GM19240 (cell line): ENCODE measurements at regions not wholly inside any gene's neighbourhood (a gene's known extent, or its start where the extent isn't known, plus 50 kb on each side); places are given as distances from the start of the nearest gene placed in this dataset.
"Not testable (repeated sequence)": the region's sequence is repeated elsewhere in the genome, so short reads cannot be mapped to it uniquely, and the experiment has no call there.

ENCODE experiments used
- DNase-seq: peaks from one replicate; pipeline ENCODE4 v3.0.0; 2011; ENCODE audit warnings: low spot score; ENCODE audit not compliant: insufficient read length

DNA sequence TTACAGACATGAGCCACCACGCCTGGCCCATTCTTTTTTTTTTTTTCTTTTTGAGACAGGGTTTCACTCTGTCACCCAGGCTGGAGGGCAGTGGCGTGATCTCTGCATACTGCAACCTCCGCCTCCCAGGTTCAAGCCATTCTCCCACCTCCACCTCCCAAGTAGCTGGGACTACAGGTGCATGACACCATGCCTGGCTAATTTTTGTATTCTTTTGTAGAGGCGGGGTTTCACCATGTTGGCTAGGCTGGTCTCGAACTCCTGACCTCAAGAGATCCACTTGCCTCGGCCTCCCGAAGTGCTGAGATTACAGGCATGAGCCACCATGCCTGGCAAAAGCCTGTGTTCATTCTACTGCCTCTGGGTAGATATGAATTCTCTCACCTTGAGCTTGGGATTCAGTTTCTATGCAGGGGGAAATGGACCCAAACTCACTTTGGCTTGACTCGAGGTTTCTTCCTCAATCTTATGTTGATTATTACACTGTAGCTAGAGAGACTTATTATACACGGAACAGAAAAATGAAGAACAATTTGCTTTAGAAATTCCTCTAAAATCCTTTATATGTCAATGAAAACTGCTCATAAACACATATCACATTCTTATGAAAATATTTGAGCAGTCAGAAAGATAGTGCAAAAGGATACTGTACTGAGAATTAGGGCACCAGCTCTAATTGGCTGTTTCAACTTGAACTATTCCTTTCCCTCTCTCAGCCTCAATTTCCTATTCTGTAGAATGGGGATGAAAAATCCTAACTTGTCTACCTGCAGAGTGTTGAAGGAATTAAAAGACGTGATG lies 252.3 kb downstream of the MYCN start:
- no peak for DNase-seq

DNA sequence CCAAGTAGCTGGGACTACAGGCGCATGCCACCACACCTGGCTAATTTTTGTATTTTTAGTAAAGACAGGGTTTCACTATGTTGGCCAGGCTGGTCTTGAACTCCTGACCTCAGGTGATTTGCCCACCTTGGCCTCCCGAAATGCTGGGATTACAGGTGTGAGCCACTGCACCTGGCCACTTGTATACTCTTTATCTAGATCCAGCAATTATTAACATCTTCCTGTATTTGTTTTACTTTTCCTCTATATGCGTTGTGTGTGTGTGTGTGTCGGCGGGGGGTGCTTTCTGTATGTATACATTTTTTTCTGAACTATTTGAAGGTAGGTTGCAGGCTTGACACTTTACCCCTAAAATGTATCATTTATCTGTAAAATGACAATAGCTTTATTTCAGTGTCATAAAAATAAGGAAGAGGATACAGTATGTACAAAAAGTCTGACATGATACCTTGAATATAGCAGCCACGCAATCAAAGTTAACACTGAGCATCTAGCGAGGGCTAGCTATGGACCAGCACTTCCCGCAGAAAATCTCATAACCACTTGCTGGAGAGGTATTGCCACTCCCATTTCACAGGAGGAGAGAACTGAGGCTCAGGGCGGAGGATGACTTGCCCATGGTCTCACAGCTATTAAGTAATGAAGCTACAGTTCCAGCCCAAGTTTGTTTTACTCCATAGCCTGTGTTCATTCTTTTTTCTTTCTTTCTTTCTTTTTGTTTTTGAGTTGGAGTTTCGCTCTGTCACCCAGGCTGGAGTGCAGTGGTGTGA lies 251.3 kb downstream of the MYCN start:
- DNase-seq, result no peak

DNA sequence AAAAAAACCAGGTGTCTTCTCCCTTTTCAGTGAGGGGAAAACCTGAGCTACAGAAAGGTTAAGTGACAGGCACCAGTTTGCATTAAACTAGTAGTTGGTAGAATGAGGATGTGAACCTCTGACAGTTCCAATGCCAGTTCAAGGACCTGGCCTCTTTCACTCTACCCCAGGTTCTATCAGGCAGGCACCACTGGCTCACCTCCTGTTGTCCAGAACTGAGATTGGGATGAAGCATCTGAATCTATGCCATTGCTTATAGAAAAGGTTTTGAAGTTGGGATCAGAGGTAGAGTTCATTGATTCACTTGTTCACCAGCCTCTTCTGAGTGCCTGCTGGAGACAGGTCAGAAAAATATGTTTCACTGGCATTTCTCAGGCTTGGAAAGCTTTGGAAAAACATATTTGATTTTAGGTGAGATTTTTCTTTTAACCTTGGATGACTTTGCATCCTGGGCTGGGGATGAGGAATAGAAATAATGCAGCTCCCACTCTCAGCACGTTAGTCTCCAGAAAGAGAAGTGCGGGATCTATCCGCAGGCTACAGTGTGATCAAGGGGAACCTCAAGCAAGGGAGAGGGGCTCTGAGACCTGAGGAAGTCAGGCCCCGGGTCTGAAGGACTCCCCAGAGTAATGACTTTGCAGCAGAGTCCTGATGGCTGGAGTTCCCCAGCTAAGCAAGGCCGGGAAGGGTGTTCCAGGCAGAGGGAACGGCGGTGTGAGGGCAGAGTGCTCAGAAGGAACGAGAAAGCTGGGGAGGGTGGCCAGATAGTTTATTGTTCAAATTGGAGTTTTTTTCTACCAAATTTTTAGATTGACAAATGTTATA lies 250.3 kb downstream of the MYCN start:
- DNase-seq, result no peak

DNA sequence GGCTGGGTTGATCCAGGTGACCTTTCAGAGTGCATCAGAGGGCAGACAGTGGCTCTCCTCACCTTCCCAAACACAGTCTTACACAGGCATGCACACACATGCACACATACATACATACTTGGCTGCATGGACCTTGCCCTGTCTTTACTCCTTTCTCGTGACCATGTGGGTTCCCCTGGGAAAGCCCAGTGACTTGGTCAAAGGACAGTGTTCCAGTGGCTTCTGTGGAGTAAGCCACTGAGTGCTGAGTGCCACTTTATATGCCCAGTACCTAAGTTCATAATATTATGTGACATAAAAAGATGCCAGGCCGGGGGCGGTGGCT lies 249.4 kb downstream of the MYCN start:
- DNase-seq, result no peak

DNA sequence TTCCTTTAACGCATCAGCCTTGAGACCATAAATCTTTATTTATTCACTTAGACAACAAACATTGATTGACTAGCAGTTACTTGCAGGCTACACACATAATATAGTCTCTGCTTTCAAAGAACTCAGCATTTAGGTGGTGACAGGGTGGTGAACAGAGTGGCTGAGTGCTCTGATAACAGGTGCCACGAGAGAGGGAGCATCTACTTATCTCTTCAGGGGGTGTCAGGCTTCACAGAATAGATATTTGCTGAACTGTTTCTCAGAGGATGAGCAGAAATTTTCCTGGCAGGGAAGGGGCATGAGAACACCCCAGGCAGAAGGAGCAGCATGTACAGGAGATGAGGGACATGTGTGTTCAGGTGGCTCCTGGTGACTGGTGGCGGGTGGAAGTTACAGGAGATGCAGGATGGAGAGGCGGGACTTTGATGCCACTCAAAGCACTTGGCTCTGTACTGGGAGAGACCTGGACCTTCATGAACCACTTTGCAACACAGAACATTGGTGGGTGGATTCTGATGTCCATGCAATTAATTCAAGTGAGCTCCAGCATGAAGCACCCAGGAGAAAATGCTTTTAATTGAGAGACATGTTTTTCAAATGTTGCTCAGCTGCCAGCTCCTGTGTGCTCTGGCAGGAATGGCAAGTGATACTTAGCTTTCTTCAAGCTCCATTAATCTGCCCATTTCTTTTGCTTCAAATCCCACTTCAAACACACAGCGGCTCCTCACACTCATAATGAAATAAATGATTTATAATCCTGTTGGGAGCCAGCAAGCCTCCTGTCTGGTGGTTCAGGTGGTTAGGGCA lies 248.9 kb downstream of the MYCN start:
- no peak for DNase-seq

DNA sequence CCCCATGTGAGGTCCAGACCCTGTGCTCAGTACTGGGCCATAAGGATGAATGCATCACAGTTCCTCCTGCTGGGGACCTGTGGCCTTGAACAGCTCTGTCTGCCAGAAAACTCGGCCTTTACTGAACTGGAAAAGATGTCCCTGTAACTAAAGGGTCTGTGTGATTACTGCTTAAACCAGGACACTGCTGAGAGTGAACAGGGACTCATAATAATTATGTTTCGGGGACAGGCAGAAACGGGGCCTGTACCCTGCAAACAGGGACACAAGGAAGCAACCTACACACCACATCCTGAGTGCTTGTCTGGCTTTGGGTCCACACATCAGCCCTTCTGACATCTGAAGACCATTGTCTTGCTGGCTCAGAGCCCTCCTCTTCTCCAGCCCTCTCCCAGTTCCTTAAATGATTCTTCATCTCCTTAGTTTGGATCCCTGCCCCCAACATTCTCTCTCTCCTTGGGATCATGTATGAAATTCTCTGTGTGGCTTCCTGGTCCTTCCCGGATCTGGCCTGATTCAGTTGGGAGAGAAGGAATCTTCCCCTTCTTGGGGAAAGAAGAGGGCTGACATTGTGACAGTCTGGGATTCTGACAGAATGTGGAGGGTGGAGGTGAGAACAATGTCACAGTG lies 248.0 kb downstream of the MYCN start:
- DNase-seq, result no peak

DNA sequence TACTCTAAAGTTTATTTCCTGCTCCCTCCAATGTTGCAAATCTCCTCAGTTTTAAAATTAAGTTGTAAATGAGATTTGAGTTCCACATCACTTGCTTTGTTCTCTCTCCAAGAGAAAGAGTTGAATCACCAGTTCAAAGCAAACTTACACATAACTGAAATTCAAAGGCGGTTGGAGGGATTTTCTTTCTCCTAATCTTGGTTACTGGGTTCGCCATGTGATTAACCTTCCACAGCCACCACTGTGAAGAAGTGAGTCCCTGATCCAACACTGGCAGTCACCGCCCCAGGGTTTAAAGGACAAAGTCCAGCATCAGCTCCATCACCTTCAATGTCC lies 247.1 kb downstream of the MYCN start:
- DNase-seq, result no peak

DNA sequence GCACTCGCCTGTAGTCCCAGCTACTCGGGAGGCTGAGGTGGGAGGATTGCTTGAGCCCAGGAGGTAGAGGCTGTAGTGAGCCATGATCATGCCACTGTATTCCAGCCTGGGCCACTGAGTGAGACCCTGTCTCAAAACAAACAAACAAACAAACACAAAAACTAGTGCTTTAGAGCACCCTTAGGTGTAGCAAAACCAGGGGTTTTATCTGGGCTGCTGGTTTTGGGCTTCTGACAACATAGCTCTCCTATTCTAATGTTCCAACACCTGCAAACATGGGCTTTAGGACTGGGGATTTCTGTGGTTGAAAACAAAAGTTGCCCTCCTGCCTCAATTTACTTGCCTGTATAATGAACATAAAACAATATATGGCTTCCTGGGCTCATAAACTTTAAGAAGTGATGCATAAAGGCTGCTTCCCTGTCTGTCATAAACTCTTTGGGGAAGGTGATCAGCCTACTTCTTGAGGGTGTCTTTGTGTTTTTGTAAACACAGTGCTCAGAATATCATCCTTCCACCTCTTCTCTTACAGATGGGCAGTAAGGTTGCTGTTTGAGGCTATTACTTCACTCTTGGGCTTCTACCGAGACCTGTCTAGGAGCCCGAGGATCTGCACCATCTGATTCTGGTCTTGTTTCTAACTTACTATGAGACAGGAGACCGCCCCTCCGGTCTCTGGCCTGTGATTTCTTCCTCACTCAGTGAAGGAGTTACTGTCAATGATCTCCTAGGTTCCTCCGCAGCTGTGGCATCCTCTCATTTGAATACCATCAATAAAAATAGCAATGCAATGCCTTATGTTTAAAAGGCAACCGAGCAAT lies 246.5 kb downstream of the MYCN start:
- DNase-seq, result no peak

DNA sequence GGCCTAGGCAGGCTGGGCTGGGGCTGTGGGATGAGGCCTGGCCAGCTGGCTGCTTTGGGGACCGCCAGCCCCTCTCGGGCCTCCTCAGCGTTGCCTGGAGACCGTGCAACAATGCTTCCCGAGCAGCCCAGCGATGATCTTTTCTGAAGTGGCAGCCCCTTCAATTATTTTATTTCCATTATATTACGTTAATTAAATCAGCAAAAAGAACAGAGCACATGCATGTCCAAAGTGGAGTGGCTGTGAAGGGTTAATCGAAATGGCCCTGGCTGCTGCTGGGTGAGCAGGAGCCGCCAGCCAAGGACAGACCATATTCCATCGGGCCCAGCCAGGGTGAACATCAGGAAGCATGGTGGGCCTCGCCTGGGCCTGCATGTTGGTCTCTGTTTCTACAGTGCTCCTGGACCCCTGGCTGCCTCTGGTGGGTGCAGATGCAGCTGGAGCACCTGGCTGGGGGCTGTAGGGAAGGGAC lies 245.5 kb downstream of the MYCN start:
- no peak for DNase-seq

DNA sequence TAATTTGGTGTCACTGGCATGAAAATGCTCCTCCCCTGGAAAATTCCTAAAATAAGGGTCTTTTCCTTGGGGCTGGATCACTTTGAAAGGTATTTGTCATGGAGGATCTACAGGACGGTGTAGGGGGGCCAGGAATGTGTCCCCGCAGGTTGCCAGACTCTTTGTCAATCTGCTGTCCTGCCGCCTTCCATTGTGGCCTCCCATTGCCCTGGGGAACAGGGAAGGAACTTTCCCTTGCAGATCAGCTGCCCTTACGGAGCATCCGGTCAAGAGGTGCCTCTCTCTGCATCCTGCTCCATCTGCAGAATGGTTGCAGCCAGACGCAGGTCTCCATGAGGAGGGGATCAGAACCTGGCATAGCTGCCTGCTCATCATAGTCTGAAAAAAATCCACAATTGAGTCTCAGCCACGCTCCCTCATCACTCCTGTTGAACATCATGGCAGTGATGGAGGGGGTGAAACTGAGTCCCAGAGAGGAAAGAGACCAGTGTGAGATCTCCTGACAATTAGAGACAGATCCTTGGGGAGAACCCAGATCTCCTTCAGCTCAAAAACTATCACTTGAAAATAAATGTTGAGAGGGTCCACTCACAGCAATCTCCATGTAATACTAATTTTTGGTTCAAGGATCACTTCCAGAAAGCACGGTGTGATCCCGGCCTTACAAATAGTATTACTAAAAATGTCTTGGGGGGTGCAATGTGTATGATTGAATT lies 244.8 kb downstream of the MYCN start:
- no peak for DNase-seq

DNA sequence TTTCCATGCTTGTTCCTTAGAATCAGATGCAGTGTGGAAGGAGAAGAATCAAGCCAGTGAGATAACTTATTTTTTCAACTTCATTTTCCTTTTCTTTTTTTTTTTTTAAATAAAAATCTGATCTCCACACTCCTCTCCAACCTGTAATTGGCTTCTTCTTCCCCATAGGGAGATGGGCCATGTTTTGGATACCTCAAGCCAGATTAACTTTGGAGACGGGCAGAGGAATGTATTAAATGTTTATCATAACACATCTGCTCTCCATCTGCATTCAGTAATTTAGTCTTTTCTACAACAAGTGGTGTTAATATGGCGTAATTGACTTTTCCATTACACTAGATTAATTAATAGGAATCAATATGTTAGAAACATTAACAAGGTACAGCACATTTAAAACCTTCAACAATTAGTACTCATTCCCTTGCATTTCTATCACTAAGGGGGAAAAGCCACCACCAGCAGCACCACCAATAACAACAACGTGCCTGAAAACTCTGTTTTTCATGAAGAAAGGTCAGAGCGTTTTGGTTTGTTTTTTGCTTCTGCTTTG lies 244.1 kb downstream of the MYCN start:
- DNase-seq, result no peak

DNA sequence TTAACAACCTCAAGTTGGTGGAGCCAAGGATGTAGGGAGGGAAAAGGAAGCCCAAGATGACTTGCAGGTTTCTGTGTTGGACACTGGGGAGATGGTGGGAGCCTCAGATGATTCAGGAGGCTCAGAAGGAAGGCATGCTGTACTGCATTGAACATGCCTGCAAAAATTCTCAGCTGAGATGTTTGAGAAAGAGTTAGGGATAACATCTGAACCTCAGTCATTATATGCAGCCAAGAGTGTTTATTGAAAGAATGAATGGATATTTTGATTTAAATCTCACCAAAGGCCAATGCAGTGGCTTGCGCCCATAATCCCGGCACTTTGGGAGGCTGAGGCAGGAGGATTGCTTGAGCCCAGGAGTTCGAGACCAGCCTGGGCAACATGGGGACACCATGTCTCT lies 243.0 kb downstream of the MYCN start:
- no peak for DNase-seq

DNA sequence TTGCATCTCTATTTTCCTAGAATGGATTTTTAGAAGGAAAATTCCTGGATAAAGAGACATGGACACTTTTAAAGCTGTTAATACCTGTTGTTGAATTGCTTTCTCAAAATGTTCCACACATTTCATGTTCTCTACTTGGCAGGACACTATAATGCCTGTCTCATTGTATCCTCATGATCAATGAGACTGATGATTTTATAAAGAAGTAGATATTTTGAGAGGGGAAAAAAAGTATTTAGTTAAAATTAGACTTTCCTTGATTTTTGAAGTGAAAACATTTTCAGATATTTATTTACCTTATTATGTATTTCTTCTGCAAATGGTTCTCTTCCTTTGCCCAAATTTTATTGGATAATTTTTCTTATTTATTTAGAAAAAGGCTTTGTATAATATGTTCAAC lies 242.5 kb downstream of the MYCN start:
- no peak for DNase-seq

DNA sequence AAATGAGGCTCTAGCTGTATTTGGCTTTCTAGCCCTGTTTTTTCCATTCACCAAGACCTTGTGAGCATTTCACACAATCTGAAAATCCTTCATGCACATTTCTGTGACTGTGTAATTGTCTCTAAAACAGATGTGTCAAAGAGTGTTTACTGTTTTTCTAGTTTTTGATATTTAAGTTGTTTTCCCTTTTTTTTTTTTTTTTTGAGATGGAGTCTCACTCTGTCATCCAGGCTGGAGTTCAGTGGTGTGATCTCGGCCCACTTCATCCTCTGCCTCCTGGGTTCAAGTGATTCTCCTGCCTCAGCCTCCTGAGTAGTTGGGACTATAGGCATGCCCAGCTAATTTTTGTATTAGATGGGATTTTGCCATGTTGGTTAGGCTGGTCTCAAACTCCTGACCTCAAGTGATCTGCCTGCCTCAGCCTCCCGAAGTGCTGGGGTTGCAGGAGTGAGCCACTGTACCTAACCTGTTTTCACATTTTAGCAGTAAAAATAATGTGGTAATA lies 242.0 kb downstream of the MYCN start:
- not testable (repeated sequence) for DNase-seq

DNA sequence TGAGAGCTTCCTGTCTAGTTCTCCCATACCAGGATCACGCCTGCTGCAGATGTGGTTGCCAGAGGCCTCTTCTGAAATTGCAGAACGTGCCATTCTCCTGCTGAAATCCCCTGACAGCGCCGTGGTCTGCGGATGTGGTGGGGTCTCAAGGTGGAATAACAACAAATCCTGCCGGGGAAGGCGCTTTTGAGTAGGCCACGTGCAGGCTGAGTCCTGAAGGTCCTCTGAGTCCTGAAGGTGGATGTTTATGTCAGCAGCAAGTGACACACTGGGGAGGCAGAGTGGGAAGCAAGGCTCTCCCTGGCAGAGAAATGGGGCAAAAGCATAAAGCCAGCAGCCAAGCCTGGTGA lies 241.4 kb downstream of the MYCN start:
- DNase-seq, result no peak

DNA sequence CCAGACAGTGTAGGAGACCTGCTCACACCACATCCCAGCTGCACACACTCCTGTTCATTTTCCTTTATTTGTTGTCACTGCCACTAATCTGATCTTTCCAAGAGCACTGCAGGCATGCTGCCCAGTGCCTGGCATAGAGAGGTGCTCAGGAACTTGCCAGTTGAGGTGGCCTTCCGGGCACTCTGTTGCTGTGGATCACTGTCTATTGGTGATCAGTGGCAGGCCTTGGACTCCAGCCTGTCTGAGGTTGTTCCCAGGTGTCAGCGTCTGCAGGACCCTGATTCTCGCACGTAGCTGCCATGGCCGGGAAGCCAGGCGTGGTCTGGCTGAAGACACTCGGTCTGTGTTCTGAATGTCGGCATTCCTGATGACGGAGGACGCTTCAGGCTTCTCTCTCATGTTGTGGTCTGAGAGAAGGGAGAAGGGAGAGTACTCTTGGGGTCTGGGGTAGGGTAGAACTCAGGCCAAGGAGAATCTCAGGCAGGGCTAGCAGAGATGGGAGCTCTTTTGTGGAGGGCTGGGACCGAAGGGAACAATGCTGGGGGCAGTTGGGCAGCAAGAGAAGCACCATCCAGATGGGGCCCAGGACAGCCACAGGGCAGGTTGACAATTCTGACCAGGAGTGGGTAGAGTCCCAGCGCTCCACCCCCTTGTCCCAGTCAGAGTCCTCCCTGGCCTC lies 240.9 kb downstream of the MYCN start:
- no peak for DNase-seq

DNA sequence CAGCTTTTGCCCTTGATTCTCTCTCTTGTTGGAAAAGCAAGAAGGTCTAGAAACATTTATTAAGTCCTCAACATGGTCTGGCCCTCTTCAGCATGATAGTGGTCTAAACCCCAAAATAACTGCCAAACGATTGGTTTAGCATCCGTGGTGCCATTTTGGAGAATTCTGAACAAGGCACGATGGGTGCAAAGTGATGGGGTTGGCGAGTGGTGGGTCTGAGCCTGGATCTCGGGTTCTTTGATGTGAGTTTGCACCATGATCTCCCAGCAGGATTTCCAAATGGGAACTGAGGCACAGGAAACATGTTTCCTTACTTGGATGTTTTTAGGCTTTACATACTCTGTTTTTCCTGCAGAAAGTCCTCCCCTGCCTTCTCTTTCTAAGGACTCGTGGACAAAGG lies 240.3 kb downstream of the MYCN start:
- no peak for DNase-seq

DNA sequence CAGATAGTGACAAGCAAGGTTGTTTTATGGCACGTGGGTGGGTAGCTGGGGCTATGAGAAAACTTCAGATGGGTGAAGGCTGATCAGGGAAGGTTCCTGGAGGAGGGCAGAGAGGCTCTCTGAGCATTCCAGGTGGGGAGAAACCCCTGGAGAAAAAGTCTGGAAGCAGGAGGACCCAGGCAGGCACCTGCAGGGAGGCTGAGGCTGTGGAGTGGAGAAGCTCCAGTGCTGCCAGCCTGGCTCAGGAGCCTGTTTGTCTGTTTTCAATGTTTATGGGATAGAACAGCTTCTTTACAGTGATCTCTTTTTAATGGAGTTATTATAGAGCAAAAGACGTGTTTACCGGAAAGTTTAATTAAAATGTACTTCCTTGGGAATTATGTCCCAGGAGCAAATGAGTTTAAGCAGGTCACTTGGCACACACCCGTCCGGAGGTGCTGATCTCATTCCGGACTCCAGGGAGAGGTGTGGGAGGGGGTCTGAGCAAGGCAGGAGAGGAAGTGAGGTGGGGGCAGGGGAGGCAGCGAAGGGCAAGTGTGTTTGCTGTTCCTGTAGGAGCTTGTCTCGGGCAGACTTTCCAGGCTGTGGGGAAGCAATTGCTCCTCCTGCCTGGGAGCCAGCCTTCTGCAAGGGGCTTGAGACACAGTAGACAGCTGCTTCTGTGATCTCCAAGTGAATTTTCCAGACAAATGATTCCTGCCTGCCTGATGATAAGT lies 239.5 kb downstream of the MYCN start:
- DNase-seq, result no peak
